H1 (cell line): ENCODE measurements at regions not wholly inside any gene's neighbourhood (a gene's known extent, or its start where the extent isn't known, plus 50 kb on each side); places are given as distances from the start of the nearest gene placed in this dataset.

Source experiments
- BACH1 ChIP-seq: IDR thresholded peaks from 2 replicates; pipeline ENCODE4 v1.6.1; 2012; ENCODE audit warnings: low read length, improper control_type of control experiment
- CBX5 ChIP-seq: fragments of 300-800, 300-1000 bp; sonication (generic); IDR thresholded peaks from 2 replicates; pipeline ENCODE4 v1.7.1; 2016; ENCODE audit warnings: antibody characterized with exemption, low read length, low read depth
- SIX5 ChIP-seq: IDR thresholded peaks from 2 replicates; pipeline ENCODE4 v1.6.1; 2011; ENCODE audit warnings: mild to moderate bottlenecking, low read depth, low read length
- SP2 ChIP-seq: IDR thresholded peaks from 2 replicates; pipeline ENCODE4 v1.6.1; 2012; ENCODE audit warnings: mild to moderate bottlenecking, low read length, inconsistent platforms
- TAF1 ChIP-seq: IDR thresholded peaks from 2 replicates; pipeline ENCODE4 v1.6.1; 2011; ENCODE audit warnings: mild to moderate bottlenecking, low read depth, low read length
- TBP ChIP-seq: IDR thresholded peaks from 2 replicates; pipeline ENCODE4 v1.6.1; 2011; ENCODE audit warnings: low read depth, low read length, improper control_type of control experiment
- TF ChIP-seq, protein P1 (sequence below): fragments of 300-600 bp; sonication (generic); IDR thresholded peaks from 2 replicates; pipeline ENCODE4 v1.7.1; 2012; ENCODE audit warnings: low read length, moderate library complexity, mild to moderate bottlenecking, inconsistent platforms; ENCODE audit not compliant: insufficient replicate concordance
- TF ChIP-seq, protein P2 (sequence below), 3 experiments: IDR thresholded peaks; 1 replicate in 2 of 3; 2 replicates in 1 of 3; pipeline versions ENCODE4 v1.5.1 to v1.6.1; 2011; ENCODE audit warnings: low read length in 3 of 3, mild to moderate bottlenecking in 3 of 3, inconsistent platforms in 2 of 3, low read depth in 1 of 3, moderate library complexity in 1 of 3; ENCODE audit not compliant: insufficient read depth in 1 of 3; ENCODE audit errors: control extremely low read depth in 1 of 3

DNA sequence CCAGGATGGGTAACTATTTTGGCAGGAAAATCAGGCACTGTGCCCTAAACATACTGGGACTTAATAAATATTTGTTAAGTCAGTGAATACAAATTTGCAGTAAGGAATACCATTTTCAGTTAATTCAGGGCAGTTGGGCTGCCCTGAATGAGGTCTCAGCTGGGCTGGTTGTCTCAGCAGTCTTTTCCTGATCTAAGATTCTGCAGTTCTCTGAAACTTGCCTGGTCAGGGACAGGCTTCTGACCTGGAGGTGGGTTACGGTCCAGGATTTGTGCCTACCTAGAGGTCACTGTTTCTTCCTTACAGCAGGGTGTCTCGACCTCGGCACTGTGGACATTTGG is 160.6 kb downstream of the KTN1 start (continued):
- TF ChIP-seq, protein P1, sequence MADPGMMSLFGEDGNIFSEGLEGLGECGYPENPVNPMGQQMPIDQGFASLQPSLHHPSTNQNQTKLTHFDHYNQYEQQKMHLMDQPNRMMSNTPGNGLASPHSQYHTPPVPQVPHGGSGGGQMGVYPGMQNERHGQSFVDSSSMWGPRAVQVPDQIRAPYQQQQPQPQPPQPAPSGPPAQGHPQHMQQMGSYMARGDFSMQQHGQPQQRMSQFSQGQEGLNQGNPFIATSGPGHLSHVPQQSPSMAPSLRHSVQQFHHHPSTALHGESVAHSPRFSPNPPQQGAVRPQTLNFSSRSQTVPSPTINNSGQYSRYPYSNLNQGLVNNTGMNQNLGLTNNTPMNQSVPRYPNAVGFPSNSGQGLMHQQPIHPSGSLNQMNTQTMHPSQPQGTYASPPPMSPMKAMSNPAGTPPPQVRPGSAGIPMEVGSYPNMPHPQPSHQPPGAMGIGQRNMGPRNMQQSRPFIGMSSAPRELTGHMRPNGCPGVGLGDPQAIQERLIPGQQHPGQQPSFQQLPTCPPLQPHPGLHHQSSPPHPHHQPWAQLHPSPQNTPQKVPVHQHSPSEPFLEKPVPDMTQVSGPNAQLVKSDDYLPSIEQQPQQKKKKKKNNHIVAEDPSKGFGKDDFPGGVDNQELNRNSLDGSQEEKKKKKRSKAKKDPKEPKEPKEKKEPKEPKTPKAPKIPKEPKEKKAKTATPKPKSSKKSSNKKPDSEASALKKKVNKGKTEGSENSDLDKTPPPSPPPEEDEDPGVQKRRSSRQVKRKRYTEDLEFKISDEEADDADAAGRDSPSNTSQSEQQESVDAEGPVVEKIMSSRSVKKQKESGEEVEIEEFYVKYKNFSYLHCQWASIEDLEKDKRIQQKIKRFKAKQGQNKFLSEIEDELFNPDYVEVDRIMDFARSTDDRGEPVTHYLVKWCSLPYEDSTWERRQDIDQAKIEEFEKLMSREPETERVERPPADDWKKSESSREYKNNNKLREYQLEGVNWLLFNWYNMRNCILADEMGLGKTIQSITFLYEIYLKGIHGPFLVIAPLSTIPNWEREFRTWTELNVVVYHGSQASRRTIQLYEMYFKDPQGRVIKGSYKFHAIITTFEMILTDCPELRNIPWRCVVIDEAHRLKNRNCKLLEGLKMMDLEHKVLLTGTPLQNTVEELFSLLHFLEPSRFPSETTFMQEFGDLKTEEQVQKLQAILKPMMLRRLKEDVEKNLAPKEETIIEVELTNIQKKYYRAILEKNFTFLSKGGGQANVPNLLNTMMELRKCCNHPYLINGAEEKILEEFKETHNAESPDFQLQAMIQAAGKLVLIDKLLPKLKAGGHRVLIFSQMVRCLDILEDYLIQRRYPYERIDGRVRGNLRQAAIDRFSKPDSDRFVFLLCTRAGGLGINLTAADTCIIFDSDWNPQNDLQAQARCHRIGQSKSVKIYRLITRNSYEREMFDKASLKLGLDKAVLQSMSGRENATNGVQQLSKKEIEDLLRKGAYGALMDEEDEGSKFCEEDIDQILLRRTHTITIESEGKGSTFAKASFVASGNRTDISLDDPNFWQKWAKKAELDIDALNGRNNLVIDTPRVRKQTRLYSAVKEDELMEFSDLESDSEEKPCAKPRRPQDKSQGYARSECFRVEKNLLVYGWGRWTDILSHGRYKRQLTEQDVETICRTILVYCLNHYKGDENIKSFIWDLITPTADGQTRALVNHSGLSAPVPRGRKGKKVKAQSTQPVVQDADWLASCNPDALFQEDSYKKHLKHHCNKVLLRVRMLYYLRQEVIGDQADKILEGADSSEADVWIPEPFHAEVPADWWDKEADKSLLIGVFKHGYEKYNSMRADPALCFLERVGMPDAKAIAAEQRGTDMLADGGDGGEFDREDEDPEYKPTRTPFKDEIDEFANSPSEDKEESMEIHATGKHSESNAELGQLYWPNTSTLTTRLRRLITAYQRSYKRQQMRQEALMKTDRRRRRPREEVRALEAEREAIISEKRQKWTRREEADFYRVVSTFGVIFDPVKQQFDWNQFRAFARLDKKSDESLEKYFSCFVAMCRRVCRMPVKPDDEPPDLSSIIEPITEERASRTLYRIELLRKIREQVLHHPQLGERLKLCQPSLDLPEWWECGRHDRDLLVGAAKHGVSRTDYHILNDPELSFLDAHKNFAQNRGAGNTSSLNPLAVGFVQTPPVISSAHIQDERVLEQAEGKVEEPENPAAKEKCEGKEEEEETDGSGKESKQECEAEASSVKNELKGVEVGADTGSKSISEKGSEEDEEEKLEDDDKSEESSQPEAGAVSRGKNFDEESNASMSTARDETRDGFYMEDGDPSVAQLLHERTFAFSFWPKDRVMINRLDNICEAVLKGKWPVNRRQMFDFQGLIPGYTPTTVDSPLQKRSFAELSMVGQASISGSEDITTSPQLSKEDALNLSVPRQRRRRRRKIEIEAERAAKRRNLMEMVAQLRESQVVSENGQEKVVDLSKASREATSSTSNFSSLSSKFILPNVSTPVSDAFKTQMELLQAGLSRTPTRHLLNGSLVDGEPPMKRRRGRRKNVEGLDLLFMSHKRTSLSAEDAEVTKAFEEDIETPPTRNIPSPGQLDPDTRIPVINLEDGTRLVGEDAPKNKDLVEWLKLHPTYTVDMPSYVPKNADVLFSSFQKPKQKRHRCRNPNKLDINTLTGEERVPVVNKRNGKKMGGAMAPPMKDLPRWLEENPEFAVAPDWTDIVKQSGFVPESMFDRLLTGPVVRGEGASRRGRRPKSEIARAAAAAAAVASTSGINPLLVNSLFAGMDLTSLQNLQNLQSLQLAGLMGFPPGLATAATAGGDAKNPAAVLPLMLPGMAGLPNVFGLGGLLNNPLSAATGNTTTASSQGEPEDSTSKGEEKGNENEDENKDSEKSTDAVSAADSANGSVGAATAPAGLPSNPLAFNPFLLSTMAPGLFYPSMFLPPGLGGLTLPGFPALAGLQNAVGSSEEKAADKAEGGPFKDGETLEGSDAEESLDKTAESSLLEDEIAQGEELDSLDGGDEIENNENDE = no peak
- TF ChIP-seq CBX5 (no peak), BACH1 (no peak), TBP (no peak), SP2 (no peak), SIX5 (no peak), TAF1 (no peak)
- TF ChIP-seq, protein P2, sequence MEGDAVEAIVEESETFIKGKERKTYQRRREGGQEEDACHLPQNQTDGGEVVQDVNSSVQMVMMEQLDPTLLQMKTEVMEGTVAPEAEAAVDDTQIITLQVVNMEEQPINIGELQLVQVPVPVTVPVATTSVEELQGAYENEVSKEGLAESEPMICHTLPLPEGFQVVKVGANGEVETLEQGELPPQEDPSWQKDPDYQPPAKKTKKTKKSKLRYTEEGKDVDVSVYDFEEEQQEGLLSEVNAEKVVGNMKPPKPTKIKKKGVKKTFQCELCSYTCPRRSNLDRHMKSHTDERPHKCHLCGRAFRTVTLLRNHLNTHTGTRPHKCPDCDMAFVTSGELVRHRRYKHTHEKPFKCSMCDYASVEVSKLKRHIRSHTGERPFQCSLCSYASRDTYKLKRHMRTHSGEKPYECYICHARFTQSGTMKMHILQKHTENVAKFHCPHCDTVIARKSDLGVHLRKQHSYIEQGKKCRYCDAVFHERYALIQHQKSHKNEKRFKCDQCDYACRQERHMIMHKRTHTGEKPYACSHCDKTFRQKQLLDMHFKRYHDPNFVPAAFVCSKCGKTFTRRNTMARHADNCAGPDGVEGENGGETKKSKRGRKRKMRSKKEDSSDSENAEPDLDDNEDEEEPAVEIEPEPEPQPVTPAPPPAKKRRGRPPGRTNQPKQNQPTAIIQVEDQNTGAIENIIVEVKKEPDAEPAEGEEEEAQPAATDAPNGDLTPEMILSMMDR (IDR thresholded peaks at IDR 0.05; ENCODE audit: control extremely low read depth in 1 of 3, insufficient read depth in 1 of 3, low read depth in 1 of 3, low read length in 3 of 3) = no peak
